Left ventricle myocardium inferior (tissue), 1 donor: ENCODE measurements at regions not wholly inside any gene's neighbourhood (a gene's known extent, or its start where the extent isn't known, plus 50 kb on each side); places are given as distances from the start of the nearest gene placed in this dataset.

ENCODE experiments used
- DNase-seq: peaks from one replicate; pipeline ENCODE4 v3.0.0-alpha.2; 2020
- H3K27ac ChIP-seq: fragments of 200-600 bp; replicated peaks from 2 replicates; pipeline ENCODE4 v1.8.0; 2021
- H3K27me3 ChIP-seq: fragments of 200-600 bp; 2 replicates; pipeline ENCODE4 v1.8.0; 2021; ENCODE audit warnings: low read depth
- H3K36me3 ChIP-seq: fragments of 200-600 bp; 2 replicates; pipeline ENCODE4 v1.8.0; 2021
- H3K4me1 ChIP-seq: fragments of 200-600 bp; 2 replicates; pipeline ENCODE4 v1.8.0; 2021
- H3K4me3 ChIP-seq: fragments of 200-600 bp; 2 replicates; pipeline ENCODE4 v1.8.0; 2021; ENCODE audit warnings: mild to moderate bottlenecking, moderate library complexity
- H3K9me3 ChIP-seq: fragments of 200-600 bp; replicated peaks from 2 replicates; pipeline ENCODE4 v1.8.0; 2021
- intact Hi-C: fragments of 100-400 bp; cut with micrococcal nuclease; formaldehyde crosslinking; loops from one replicate; pipeline ENCODE4 v1.11.0; 2022
- TF ChIP-seq, protein P1 (sequence below): fragments of 200-600 bp; IDR thresholded peaks from 2 replicates; pipeline ENCODE4 v1.8.0; 2021; ENCODE audit warnings: antibody characterized with exemption, mild to moderate bottlenecking, borderline replicate concordance
- donor health status: DM: no; HTN: yes; CAD: no; lungs with severe emphysema.

DNA sequence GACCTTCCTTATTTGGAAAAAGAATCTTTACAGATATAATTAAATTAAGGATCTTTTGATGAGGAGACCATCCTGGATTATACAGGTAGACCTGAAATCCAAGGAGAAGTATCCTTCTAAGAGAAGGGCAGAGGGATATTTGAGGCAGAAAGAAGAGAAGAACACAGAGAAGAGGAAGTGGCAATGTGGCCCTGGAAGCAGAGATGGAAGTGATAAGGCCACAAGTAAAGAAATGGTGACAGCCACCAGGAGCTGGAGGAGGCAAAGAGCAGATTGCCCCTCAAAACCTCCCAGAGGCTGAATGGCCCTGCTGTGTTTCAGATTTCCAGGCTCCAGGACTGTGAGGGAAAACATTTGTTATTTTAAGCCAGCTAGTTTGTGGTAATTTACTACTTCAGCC is 93.0 kb upstream of the ANKRD55 start:
- H3K4me3 ChIP-seq = no peak overlapping the region
- no peaks in the 10 kb centered on the region for H3K9me3 ChIP-seq
- no peak for DNase-seq
- H3K4me1 ChIP-seq = peaks cover 30% of the 10 kb centered on the region
- no peak overlapping the region for H3K27ac ChIP-seq
- no peaks in the 10 kb centered on the region for H3K27me3 ChIP-seq
- no peaks in the 10 kb centered on the region for H3K36me3 ChIP-seq
- intact Hi-C loops = no loop called here
- TF ChIP-seq, protein P1, sequence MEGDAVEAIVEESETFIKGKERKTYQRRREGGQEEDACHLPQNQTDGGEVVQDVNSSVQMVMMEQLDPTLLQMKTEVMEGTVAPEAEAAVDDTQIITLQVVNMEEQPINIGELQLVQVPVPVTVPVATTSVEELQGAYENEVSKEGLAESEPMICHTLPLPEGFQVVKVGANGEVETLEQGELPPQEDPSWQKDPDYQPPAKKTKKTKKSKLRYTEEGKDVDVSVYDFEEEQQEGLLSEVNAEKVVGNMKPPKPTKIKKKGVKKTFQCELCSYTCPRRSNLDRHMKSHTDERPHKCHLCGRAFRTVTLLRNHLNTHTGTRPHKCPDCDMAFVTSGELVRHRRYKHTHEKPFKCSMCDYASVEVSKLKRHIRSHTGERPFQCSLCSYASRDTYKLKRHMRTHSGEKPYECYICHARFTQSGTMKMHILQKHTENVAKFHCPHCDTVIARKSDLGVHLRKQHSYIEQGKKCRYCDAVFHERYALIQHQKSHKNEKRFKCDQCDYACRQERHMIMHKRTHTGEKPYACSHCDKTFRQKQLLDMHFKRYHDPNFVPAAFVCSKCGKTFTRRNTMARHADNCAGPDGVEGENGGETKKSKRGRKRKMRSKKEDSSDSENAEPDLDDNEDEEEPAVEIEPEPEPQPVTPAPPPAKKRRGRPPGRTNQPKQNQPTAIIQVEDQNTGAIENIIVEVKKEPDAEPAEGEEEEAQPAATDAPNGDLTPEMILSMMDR = no peak

DNA sequence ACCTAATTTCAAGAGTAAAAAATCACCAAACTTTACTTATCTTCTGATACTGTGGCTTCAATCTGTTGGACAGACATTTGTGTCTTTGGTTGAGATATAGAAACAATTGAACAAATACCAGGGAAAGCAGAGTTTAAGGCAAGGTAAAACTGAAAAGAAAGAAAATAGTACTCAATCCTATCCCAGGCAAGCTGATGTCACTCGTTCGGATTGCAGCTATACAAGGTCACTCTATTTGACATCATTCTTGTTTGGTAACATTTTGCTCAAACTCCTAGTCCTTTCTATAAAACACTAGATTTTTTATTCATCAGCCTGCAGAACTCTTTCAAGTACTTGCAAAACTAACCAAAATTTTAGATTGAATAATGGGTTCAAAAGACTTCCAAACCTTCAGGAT is 91.9 kb upstream of the ANKRD55 start:
- no peak overlapping the region for H3K4me3 ChIP-seq
- intact Hi-C loops = no loop called here
- no peaks in the 10 kb centered on the region for H3K27me3 ChIP-seq
- peaks cover 24% of the 10 kb centered on the region for H3K4me1 ChIP-seq
- TF ChIP-seq, protein P1 = no peak
- no peaks in the 10 kb centered on the region for H3K9me3 ChIP-seq
- H3K27ac ChIP-seq = no peak overlapping the region
- H3K36me3 ChIP-seq = no peaks in the 10 kb centered on the region
- no peak for DNase-seq

DNA sequence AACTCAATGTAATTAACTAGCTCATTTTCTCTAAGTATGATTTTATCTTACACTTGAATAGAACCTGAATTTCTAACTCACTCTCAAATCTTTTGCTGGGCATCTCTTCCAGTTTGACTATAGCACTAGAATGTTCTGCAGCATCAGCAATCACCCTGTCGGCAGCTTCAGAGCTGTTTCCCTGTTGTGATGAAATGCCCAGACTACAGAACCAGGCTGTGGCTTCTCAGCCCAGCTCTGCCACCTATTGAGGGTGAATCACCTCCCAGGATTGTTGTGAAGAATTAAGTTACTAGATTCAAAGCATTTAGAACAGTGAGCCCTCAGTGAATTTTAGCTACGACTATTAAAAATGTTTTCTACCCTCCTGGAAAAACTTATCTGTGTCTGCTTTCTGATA is 90.4 kb upstream of the ANKRD55 start:
- Histone ChIP-seq H3K27me3 (no peaks in the 10 kb centered on the region), H3K27ac (no peak overlapping the region), H3K4me3 (no peak overlapping the region), H3K4me1 (peaks cover 22% of the 10 kb centered on the region), H3K9me3 (no peaks in the 10 kb centered on the region), H3K36me3 (no peaks in the 10 kb centered on the region)
- TF ChIP-seq, protein P1 = no peak
- no peak for DNase-seq
- intact Hi-C loops = no loop called here

DNA sequence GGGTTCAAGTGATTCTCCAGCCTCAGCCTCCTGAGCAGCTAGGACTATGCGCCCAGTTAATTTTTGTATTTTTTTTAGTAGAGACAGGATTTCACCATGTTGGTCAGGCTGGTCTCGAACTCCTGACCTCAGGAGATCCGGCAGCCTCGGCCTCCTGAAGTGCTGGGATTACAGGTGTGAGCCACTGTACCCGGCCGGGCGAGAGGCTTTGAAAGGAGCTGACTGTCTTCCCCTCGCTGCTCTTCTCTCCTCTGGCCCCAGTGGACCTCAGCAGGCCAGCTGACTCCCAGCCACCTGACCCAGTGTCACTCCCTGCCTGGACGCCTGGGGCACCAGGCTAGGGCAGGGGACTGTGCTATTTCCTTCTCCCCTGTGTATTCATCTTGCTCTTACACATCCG is 89.5 kb upstream of the ANKRD55 start:
- TF ChIP-seq, protein P1 = no peak

DNA sequence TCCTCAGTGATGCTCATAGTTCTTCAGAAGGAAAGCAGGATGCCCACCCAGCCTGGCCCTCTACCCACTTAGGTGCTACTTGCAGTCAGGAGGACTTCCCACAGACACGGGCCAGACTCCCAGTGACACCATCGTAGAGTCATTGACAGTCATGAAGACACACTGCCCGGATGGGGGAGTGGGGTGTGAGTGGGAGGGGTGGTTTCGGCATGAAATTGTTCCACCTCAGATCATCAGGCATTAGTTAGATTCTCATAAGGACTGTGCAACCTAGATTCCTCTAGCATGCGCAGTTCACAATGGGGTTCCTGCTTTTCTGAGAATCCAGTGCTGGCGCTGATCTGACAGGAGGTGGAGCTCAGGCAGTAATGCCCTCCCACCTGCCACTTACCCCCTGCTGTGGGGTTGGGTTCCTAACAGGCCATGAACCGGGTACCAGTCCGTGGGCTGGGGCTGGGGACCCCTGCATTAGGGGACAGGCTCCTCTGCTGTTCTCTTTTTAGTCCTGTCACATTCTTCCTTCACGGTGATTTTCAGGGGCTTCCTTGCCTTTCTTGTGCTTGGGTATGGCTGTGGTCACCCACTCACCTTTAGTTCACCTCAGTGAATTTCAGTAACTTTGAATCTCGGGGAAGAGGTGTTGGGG is 88.2 kb upstream of the ANKRD55 start:
- TF ChIP-seq, protein P1 = no peak
- Histone ChIP-seq H3K9me3 (no peaks in the 10 kb centered on the region), H3K4me3 (no peak overlapping the region), H3K27ac (no peak overlapping the region), H3K36me3 (no peaks in the 10 kb centered on the region), H3K27me3 (no peaks in the 10 kb centered on the region), H3K4me1 (peaks cover 15% of the 10 kb centered on the region)
- intact Hi-C loops = no loop called here
- no peak for DNase-seq

More for the DNA sequence above, 89.5 kb upstream of the ANKRD55 start:
- intact Hi-C loops = no loop called here
- no peak for DNase-seq
- Histone ChIP-seq H3K4me3 (no peak overlapping the region), H3K36me3 (no peaks in the 10 kb centered on the region), H3K4me1 (peaks cover 18% of the 10 kb centered on the region), H3K27me3 (no peaks in the 10 kb centered on the region), H3K27ac (no peak overlapping the region), H3K9me3 (no peaks in the 10 kb centered on the region)
